ENCODE measurements at regions not wholly inside any gene's neighbourhood (a gene's known extent, or its start where the extent isn't known, plus 50 kb on each side); places are given as distances from the start of the nearest gene placed in this dataset.

- H3K27me3 Mint-ChIP-seq (ENCODE audit: low read depth), result peaks cover 16% of the 10 kb centered on the region
- peak overlapping the region; percentile 87 for H3K4me3 Mint-ChIP-seq (ENCODE audit: low read depth)
- DNase-seq (ENCODE audit: low spot score), result peak; percentile 19
- intact Hi-C loops (cut with micrococcal nuclease), result loop anchor here (5.0 to 10.0 kb wide), 3 partner anchors 185 to 365 kb away; partner anchors contain the start of gene PWP1
- H3K4me1 Mint-ChIP-seq (ENCODE audit: low read depth), result peaks cover 40% of the 10 kb centered on the region
- peak overlapping the region; percentile 94 for H3K27ac Mint-ChIP-seq
- no peaks in the 10 kb centered on the region for H3K9me3 Mint-ChIP-seq
- H3K36me3 Mint-ChIP-seq (ENCODE audit: low read depth), result no peaks in the 10 kb centered on the region
Observed at GRCh38 chr12:107319533-107320032, 226.2 kb upstream of the CRY1 start.

- Mint-ChIP-seq H3K36me3 (ENCODE audit: low read depth) (no peaks in the 10 kb centered on the region), H3K4me1 (ENCODE audit: low read depth) (peaks cover 47% of the 10 kb centered on the region), H3K27me3 (ENCODE audit: low read depth) (peaks cover 10% of the 10 kb centered on the region), H3K9me3 (no peaks in the 10 kb centered on the region), H3K4me3 (ENCODE audit: low read depth) (peak overlapping the region; percentile 86), H3K27ac (peak overlapping the region; percentile 94)
- intact Hi-C loops (cut with micrococcal nuclease), result no loop called here
- peak; percentile 83 for DNase-seq (ENCODE audit: low spot score)
Observed at GRCh38 chr12:107320033-107320928, 226.9 kb upstream of the CRY1 start.

- no peaks in the 10 kb centered on the region for H3K36me3 Mint-ChIP-seq (ENCODE audit: low read depth)
- no peaks in the 10 kb centered on the region for H3K9me3 Mint-ChIP-seq
- H3K27me3 Mint-ChIP-seq (ENCODE audit: low read depth), result peaks cover 7% of the 10 kb centered on the region
- peak overlapping the region; percentile 86 for H3K4me3 Mint-ChIP-seq (ENCODE audit: low read depth)
- H3K27ac Mint-ChIP-seq, result peak overlapping the region; percentile 94
- H3K4me1 Mint-ChIP-seq (ENCODE audit: low read depth), result peaks cover 49% of the 10 kb centered on the region
- DNase-seq (ENCODE audit: low spot score), result peak; percentile 78
- intact Hi-C loops (cut with micrococcal nuclease), result loop anchor here (1.0 kb wide), 2 partner anchors 8 to 31 kb away; no protein-coding TSS in a partner anchor
Observed at GRCh38 chr12:107320929-107321631, 227.7 kb upstream of the CRY1 start.

GRCh38 chr12:107322063-107322462, 228.7 kb upstream of the CRY1 start:
- Mint-ChIP-seq H3K27ac (peak overlapping the region; percentile 94), H3K4me3 (ENCODE audit: low read depth) (peak overlapping the region; percentile 86), H3K36me3 (ENCODE audit: low read depth) (no peaks in the 10 kb centered on the region), H3K9me3 (no peaks in the 10 kb centered on the region), H3K27me3 (ENCODE audit: low read depth) (peaks cover 2% of the 10 kb centered on the region), H3K4me1 (ENCODE audit: low read depth) (peaks cover 58% of the 10 kb centered on the region)
- peak; percentile 47 for DNase-seq (ENCODE audit: low spot score)
- intact Hi-C loops (cut with micrococcal nuclease), result loop anchor here (1.0 kb wide), 1 partner anchor 47 kb away; no protein-coding TSS in a partner anchor

- Mint-ChIP-seq H3K27ac (no peak overlapping the region), H3K27me3 (ENCODE audit: low read depth) (no peaks in the 10 kb centered on the region), H3K9me3 (no peaks in the 10 kb centered on the region), H3K36me3 (ENCODE audit: low read depth) (peaks cover 9% of the 10 kb centered on the region), H3K4me3 (ENCODE audit: low read depth) (no peak overlapping the region), H3K4me1 (ENCODE audit: low read depth) (peaks cover 83% of the 10 kb centered on the region)
- intact Hi-C loops (cut with micrococcal nuclease), result no loop called here
- no peak for DNase-seq (ENCODE audit: low spot score)
Observed at GRCh38 chr12:107325075-107325608, 231.8 kb upstream of the CRY1 start.

- DNase-seq (ENCODE audit: low spot score), result no peak
- H3K9me3 Mint-ChIP-seq, result no peaks in the 10 kb centered on the region
- H3K27ac Mint-ChIP-seq, result no peak overlapping the region
- H3K4me1 Mint-ChIP-seq (ENCODE audit: low read depth), result peaks cover 85% of the 10 kb centered on the region
- peaks cover 9% of the 10 kb centered on the region for H3K36me3 Mint-ChIP-seq (ENCODE audit: low read depth)
- intact Hi-C loops (cut with micrococcal nuclease), result no loop called here
- no peaks in the 10 kb centered on the region for H3K27me3 Mint-ChIP-seq (ENCODE audit: low read depth)
- H3K4me3 Mint-ChIP-seq (ENCODE audit: low read depth), result no peak overlapping the region
Observed at GRCh38 chr12:107326237-107326636, 232.9 kb upstream of the CRY1 start.

- H3K27ac Mint-ChIP-seq, result peak overlapping the region; percentile 0
- no peaks in the 10 kb centered on the region for H3K9me3 Mint-ChIP-seq
- H3K4me3 Mint-ChIP-seq (ENCODE audit: low read depth), result no peak overlapping the region
- no peaks in the 10 kb centered on the region for H3K27me3 Mint-ChIP-seq (ENCODE audit: low read depth)
- H3K4me1 Mint-ChIP-seq (ENCODE audit: low read depth), result peaks cover 87% of the 10 kb centered on the region
- no peak for DNase-seq (ENCODE audit: low spot score)
- peaks cover 9% of the 10 kb centered on the region for H3K36me3 Mint-ChIP-seq (ENCODE audit: low read depth)
- intact Hi-C loops (cut with micrococcal nuclease), result loop anchor here (2.0 kb wide), 1 partner anchor 29 kb away; no protein-coding TSS in a partner anchor
Observed at GRCh38 chr12:107327651-107328182, 234.4 kb upstream of the CRY1 start.

- no peak for DNase-seq (ENCODE audit: low spot score)
- H3K9me3 Mint-ChIP-seq, result no peaks in the 10 kb centered on the region
- peaks cover 9% of the 10 kb centered on the region for H3K36me3 Mint-ChIP-seq (ENCODE audit: low read depth)
- H3K27me3 Mint-ChIP-seq (ENCODE audit: low read depth), result no peaks in the 10 kb centered on the region
- peaks cover 87% of the 10 kb centered on the region for H3K4me1 Mint-ChIP-seq (ENCODE audit: low read depth)
- no peak overlapping the region for H3K27ac Mint-ChIP-seq
- no peak overlapping the region for H3K4me3 Mint-ChIP-seq (ENCODE audit: low read depth)
- intact Hi-C loops (cut with micrococcal nuclease), result loop anchor here (1.0 to 2.0 kb wide), 2 partner anchors 7 to 28 kb away; no protein-coding TSS in a partner anchor
Observed at GRCh38 chr12:107328442-107329133, 235.2 kb upstream of the CRY1 start.

GRCh38 chr12:107329569-107330324, 236.4 kb upstream of the CRY1 start:
- H3K27ac Mint-ChIP-seq, result peak overlapping the region; percentile 70
- H3K4me3 Mint-ChIP-seq (ENCODE audit: low read depth), result peak overlapping the region; percentile 49
- no peaks in the 10 kb centered on the region for H3K27me3 Mint-ChIP-seq (ENCODE audit: low read depth)
- H3K9me3 Mint-ChIP-seq, result no peaks in the 10 kb centered on the region
- H3K4me1 Mint-ChIP-seq (ENCODE audit: low read depth), result peaks cover 86% of the 10 kb centered on the region
- peaks cover 19% of the 10 kb centered on the region for H3K36me3 Mint-ChIP-seq (ENCODE audit: low read depth)
- DNase-seq (ENCODE audit: low spot score), result no peak
- intact Hi-C loops (cut with micrococcal nuclease), result loop anchor here (1.0 to 2.0 kb wide), 2 partner anchors 8 to 27 kb away; no protein-coding TSS in a partner anchor

- Mint-ChIP-seq H3K4me1 (ENCODE audit: low read depth) (peaks cover 83% of the 10 kb centered on the region), H3K36me3 (ENCODE audit: low read depth) (peaks cover 23% of the 10 kb centered on the region), H3K27ac (no peak overlapping the region), H3K27me3 (ENCODE audit: low read depth) (no peaks in the 10 kb centered on the region), H3K9me3 (no peaks in the 10 kb centered on the region), H3K4me3 (ENCODE audit: low read depth) (no peak overlapping the region)
- peak; percentile 22 for DNase-seq (ENCODE audit: low spot score)
- intact Hi-C loops (cut with micrococcal nuclease), result no loop called here
Observed at GRCh38 chr12:107330831-107331431, 237.6 kb upstream of the CRY1 start.

- H3K36me3 Mint-ChIP-seq (ENCODE audit: low read depth), result peaks cover 23% of the 10 kb centered on the region
- no peak for DNase-seq (ENCODE audit: low spot score)
- no peaks in the 10 kb centered on the region for H3K27me3 Mint-ChIP-seq (ENCODE audit: low read depth)
- H3K4me3 Mint-ChIP-seq (ENCODE audit: low read depth), result no peak overlapping the region
- intact Hi-C loops (cut with micrococcal nuclease), result no loop called here
- H3K9me3 Mint-ChIP-seq, result no peaks in the 10 kb centered on the region
- H3K27ac Mint-ChIP-seq, result no peak overlapping the region
- peaks cover 84% of the 10 kb centered on the region for H3K4me1 Mint-ChIP-seq (ENCODE audit: low read depth)
Observed at GRCh38 chr12:107331471-107331870, 238.1 kb upstream of the CRY1 start.

Data from activated T-helper 2 cell treated with anti-CD3 and anti-CD28 coated beads, Interferon-gamma antibody, Interleukin-2, Interleukin-4, amounts not matched to agents 10 μg/mL and 5 μg/mL and 100 μg/mL, durations not matched to agents 14 hours and 24 hours and 36 hours (primary cell).